SU-DHL-6 (cell line): ENCODE measurements at regions not wholly inside any gene's neighbourhood (a gene's known extent, or its start where the extent isn't known, plus 50 kb on each side); places are given as distances from the start of the nearest gene placed in this dataset.

Experiments
- H2AFZ ChIP-seq: fragments of 200-600 bp; sonication (generic); 2 replicates; pipeline ENCODE4 v1.6.1; 2014; ENCODE audit warnings: low read depth, mild to moderate bottlenecking, moderate library complexity, mixed read lengths, antibody characterized with exemption, low read length; ENCODE audit not compliant: severe bottlenecking
- H3F3A ChIP-seq: fragments of 200-600 bp; shearing (Covaris generic); 2 replicates; pipeline ENCODE4 v1.6.0; 2016; ENCODE audit warnings: antibody characterized with exemption, mild to moderate bottlenecking; ENCODE audit not compliant: insufficient read depth
- H3K27ac ChIP-seq: fragments of 200-600 bp; sonication (generic); 2 replicates; pipeline ENCODE4 v1.5.1; 2016; ENCODE audit warnings: low read depth, mild to moderate bottlenecking, low read length, moderate library complexity, mixed read lengths
- H3K27me3 ChIP-seq: fragments of 200-600 bp; sonication (generic), shearing (Covaris generic); 2 replicates; pipeline ENCODE4 v1.6.0; 2014; ENCODE audit warnings: mild to moderate bottlenecking, low read length
- H3K36me3 ChIP-seq: fragments of 200-600 bp; sonication (generic); 2 replicates; pipeline ENCODE4 v1.6.1; 2014; ENCODE audit warnings: mild to moderate bottlenecking, low read length, mixed read lengths
- H3K4me2 ChIP-seq: fragments of 300-600, 200-600 bp; shearing (Covaris generic), sonication (generic); 2 replicates; pipeline ENCODE4 v1.6.0; 2014; ENCODE audit warnings: low read length, low read depth, mild to moderate bottlenecking; ENCODE audit not compliant: poor library complexity, severe bottlenecking
- H3K4me3 ChIP-seq: fragments of 200-600 bp; sonication (generic); 2 replicates; pipeline ENCODE4 v1.5.1; 2014; ENCODE audit warnings: antibody characterized with exemption, low read length, mild to moderate bottlenecking, mixed read lengths; ENCODE audit not compliant: insufficient read depth, poor library complexity, severe bottlenecking
- H3K79me2 ChIP-seq: fragments of 200-600 bp; sonication (generic); 2 replicates; pipeline ENCODE4 v1.6.1; 2014; ENCODE audit warnings: mild to moderate bottlenecking, low read length, moderate library complexity; ENCODE audit not compliant: insufficient read depth
- H3K9ac ChIP-seq: fragments of 200-600 bp; sonication (generic); 2 replicates; pipeline ENCODE4 v1.7.0; 2014; ENCODE audit warnings: mild to moderate bottlenecking, low read length
- H3K9me2 ChIP-seq: fragments of 200-600 bp; sonication (generic); replicated peaks from 2 replicates; pipeline ENCODE4 v1.6.1; 2014; ENCODE audit warnings: low read length; ENCODE audit not compliant: insufficient read depth
- H3K9me3 ChIP-seq: fragments of 200-600 bp; sonication (generic); 2 replicates; pipeline ENCODE4 v1.6.1; 2014; ENCODE audit warnings: low read length, mixed read lengths; ENCODE audit not compliant: insufficient read depth
- H4K20me1 ChIP-seq: fragments of 200-600 bp; sonication (generic); 2 replicates; pipeline ENCODE4 v1.6.1; 2014; ENCODE audit warnings: low read depth, mild to moderate bottlenecking, antibody characterized with exemption, low read length, moderate library complexity, mixed read lengths
- CTCF ChIP-seq: fragments of 200-600 bp; sonication (generic); IDR thresholded peaks from one replicate; pipeline ENCODE4 v1.5.1; 2017; ENCODE audit warnings: antibody characterized with exemption, mild to moderate bottlenecking, low read length, moderate library complexity; ENCODE audit not compliant: insufficient read depth, poor library complexity, severe bottlenecking
- EZH2phosphoT487 ChIP-seq: fragments of 200-600 bp; sonication (generic), shearing (Covaris generic); conservative IDR thresholded peaks from 2 replicates; pipeline ENCODE4 v1.6.1; 2018; ENCODE audit warnings: mild to moderate bottlenecking, antibody characterized with exemption, low read length, moderate library complexity, mixed read lengths

GRCh38 chr2:49577041-49577440 lies 422.7 kb upstream of the FSHR start:
- H3K4me2 ChIP-seq, result no peak overlapping the region
- no peak overlapping the region for H3K27ac ChIP-seq
- no peaks in the 10 kb centered on the region for H4K20me1 ChIP-seq
- H3K9ac ChIP-seq, result no peak overlapping the region
- no peak overlapping the region for H2AFZ ChIP-seq
- H3K36me3 ChIP-seq, result no peaks in the 10 kb centered on the region
- H3F3A ChIP-seq, result no peaks in the 10 kb centered on the region
- H3K27me3 ChIP-seq, result no peaks in the 10 kb centered on the region
- H3K4me3 ChIP-seq, result no peak overlapping the region
- H3K9me3 ChIP-seq, result no peaks in the 10 kb centered on the region
- no peak for TF ChIP-seq EZH2phosphoT487
- no peak for TF ChIP-seq CTCF
- no peaks in the 10 kb centered on the region for H3K9me2 ChIP-seq
- H3K79me2 ChIP-seq, result no peaks in the 10 kb centered on the region

- Histone ChIP-seq H3K36me3 (no peaks in the 10 kb centered on the region), H3K9me2 (no peaks in the 10 kb centered on the region), H3K9ac (no peak overlapping the region), H3K9me3 (no peaks in the 10 kb centered on the region), H3K27ac (no peak overlapping the region), H3K27me3 (no peaks in the 10 kb centered on the region), H2AFZ (no peak overlapping the region), H3F3A (no peaks in the 10 kb centered on the region), H4K20me1 (no peaks in the 10 kb centered on the region), H3K4me3 (no peak overlapping the region), H3K4me2 (no peak overlapping the region), H3K79me2 (no peaks in the 10 kb centered on the region)
- no peak for TF ChIP-seq CTCF
- no peak for TF ChIP-seq EZH2phosphoT487
Observed at GRCh38 chr2:49569176-49569575, 414.9 kb upstream of the FSHR start.

GRCh38 chr2:49567811-49568600 lies 413.7 kb upstream of the FSHR start:
- Histone ChIP-seq H2AFZ (no peak overlapping the region), H3K9me3 (no peaks in the 10 kb centered on the region), H3K4me2 (no peak overlapping the region), H3K27ac (no peak overlapping the region), H4K20me1 (no peaks in the 10 kb centered on the region), H3K4me3 (no peak overlapping the region), H3K9ac (no peak overlapping the region), H3K79me2 (no peaks in the 10 kb centered on the region), H3K36me3 (no peaks in the 10 kb centered on the region), H3F3A (no peaks in the 10 kb centered on the region), H3K9me2 (no peaks in the 10 kb centered on the region), H3K27me3 (no peaks in the 10 kb centered on the region)
- TF ChIP-seq EZH2phosphoT487 (no peak), CTCF (no peak)
